Effector memory CD4-positive, alpha-beta T cell (primary cell): ENCODE measurements at regions not wholly inside any gene's neighbourhood (a gene's known extent, or its start where the extent isn't known, plus 50 kb on each side); places are given as distances from the start of the nearest gene placed in this dataset.

Experiments used
- DNase-seq, 3 donors: peaks; one replicate each; pipeline ENCODE4 v3.0.0-alpha.2; 2020
- H3K27ac ChIP-seq: 2 replicates; pipeline ENCODE4 v1.7.0; 2013; ENCODE audit warnings: mild to moderate bottlenecking, low read length, moderate library complexity; ENCODE audit not compliant: insufficient read depth, poor library complexity, severe bottlenecking
- H3K27me3 ChIP-seq: replicated peaks from 2 replicates; pipeline ENCODE4 v1.7.0; 2013; ENCODE audit warnings: mild to moderate bottlenecking, low read length; ENCODE audit not compliant: insufficient read depth, control insufficient read depth, poor library complexity, severe bottlenecking
- H3K36me3 ChIP-seq: 2 replicates; pipeline ENCODE4 v1.7.0; 2013; ENCODE audit warnings: mild to moderate bottlenecking, low read length, moderate library complexity; ENCODE audit not compliant: control insufficient read depth, insufficient read depth
- H3K4me1 ChIP-seq: 2 replicates; pipeline ENCODE4 v1.7.0; 2013; ENCODE audit warnings: low read length, mild to moderate bottlenecking; ENCODE audit not compliant: control insufficient read depth, insufficient read depth, poor library complexity, severe bottlenecking
- H3K4me3 ChIP-seq: 2 replicates; pipeline ENCODE4 v1.7.0; 2013; ENCODE audit warnings: low read length, low read depth, mild to moderate bottlenecking; ENCODE audit not compliant: insufficient read depth, poor library complexity, severe bottlenecking
- H3K9me3 ChIP-seq: 2 replicates; pipeline ENCODE4 v1.7.0; 2013; ENCODE audit warnings: mild to moderate bottlenecking, low read length, moderate library complexity; ENCODE audit not compliant: control insufficient read depth

DNA sequence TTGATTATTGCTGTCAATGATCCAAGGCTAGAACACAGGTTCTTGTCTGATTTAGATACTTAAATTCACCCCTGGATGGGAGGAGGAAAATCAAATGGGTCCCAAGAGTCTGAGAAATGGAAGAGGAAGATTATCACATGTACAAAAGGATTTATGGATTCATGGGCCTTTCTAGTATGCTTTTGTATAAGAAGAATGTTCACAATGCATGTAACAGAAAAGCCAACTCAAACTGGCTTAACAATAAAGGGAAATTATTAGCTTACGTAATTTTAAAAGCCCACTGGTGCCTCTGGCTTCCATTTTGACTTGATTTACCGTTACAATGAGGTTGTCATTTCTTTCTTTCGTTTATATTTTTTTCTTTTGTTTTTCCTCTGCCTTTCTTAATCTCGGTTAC, 782.5 kb upstream of the GRM7 start:
- Histone ChIP-seq H3K4me3 (no peak overlapping the region), H3K36me3 (no peaks in the 10 kb centered on the region), H3K9me3 (no peaks in the 10 kb centered on the region), H3K4me1 (no peaks in the 10 kb centered on the region), H3K27me3 (no peaks in the 10 kb centered on the region), H3K27ac (no peak overlapping the region)
- no peak for DNase-seq

DNA sequence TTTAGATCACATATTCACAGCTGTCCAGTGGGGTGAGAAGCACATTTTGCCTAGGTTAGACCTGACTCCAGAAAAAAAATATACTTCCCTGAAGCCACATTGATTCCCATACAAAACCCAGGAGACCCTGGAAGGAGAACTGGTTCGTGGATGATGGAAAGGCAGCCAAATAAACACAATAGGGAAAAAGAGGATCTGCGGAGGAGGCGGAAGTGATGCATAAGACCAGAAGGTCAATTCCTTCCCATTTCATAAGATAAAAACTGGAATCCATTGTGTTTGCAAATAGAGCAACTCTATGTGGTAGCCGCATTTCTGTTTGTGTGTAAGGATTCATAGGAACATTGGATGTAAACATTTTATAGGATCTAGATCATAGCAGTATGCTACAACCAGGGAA, 781.9 kb upstream of the GRM7 start:
- no peaks in the 10 kb centered on the region for H3K27me3 ChIP-seq
- H3K27ac ChIP-seq, result no peak overlapping the region
- no peak overlapping the region for H3K4me3 ChIP-seq
- H3K9me3 ChIP-seq, result no peaks in the 10 kb centered on the region
- DNase-seq, result no peak
- no peaks in the 10 kb centered on the region for H3K4me1 ChIP-seq
- H3K36me3 ChIP-seq, result no peaks in the 10 kb centered on the region

DNA sequence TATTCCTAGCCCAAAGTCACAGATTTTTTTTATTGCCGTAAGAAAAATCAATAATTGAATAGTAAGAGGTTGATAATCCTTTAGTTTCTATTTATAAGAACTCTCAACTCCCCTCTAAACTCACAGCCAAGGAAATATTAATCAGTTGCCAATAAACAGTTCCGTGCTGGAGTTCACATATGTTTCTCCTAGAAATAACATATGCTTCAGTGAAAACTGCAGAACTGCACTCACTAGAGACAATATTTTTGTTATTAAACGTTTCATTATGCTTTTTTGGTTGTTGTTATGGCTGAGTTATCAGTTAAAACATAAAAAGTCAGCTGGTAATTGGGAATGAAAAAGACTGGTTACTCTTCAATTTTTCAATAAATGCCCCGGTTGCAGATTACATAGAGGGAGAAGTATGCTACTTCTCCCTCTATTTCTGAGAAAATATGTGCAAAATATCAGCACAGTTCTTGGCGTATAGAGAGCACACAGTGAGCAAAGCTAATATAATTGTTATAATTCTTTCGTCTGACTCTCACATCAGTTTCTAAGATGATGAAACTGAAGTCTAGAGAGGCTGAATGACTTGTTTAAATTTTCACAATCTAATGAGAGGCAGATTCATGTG, 781.2 kb upstream of the GRM7 start:
- H3K9me3 ChIP-seq, result no peaks in the 10 kb centered on the region
- H3K36me3 ChIP-seq, result no peaks in the 10 kb centered on the region
- DNase-seq, result no peak
- no peak overlapping the region for H3K4me3 ChIP-seq
- no peaks in the 10 kb centered on the region for H3K4me1 ChIP-seq
- H3K27ac ChIP-seq, result no peak overlapping the region
- H3K27me3 ChIP-seq, result no peaks in the 10 kb centered on the region

DNA sequence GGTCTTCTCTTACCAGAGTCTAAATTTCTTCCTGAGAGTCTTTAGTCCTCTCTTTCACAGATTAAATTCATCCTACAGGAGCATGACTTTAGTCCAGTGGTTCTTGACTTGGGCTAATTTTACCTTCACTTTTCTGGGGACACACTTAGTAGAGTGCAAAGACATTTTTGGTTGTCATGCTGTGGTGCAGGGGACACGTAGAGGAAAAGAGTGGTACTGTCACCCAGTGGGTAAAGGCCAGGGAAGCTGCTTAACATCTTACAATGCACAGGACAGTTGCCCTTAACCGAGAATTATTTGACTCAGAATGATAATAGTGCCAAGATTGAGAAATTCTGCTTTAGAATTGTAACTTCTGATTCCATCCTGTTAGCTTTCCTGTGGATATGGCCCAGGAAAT, 772.5 kb upstream of the GRM7 start:
- H3K27me3 ChIP-seq, result no peaks in the 10 kb centered on the region
- H3K9me3 ChIP-seq, result no peaks in the 10 kb centered on the region
- no peak overlapping the region for H3K4me3 ChIP-seq
- no peak overlapping the region for H3K27ac ChIP-seq
- no peaks in the 10 kb centered on the region for H3K36me3 ChIP-seq
- H3K4me1 ChIP-seq, result no peaks in the 10 kb centered on the region
- DNase-seq, result no peak

DNA sequence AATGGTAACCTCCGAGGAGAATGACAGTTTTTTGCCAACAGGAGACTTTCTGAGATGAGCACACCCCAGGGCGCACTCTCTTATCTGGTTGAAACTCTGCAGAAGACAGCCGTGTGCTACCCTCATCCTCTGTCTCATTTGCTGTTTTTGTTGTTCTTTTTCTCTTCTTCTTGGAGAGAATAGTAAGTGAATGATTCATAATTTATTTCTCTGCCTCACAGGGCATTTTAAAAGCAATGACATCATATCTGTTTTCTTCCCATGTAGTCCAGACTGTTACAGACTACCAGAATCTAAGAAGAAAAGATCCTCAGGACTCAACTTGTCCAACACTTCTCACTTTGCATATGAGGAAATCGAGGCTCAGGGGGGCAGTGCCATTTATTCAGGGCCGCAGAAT, 771.1 kb upstream of the GRM7 start:
- H3K9me3 ChIP-seq, result no peaks in the 10 kb centered on the region
- DNase-seq, result no peak
- no peaks in the 10 kb centered on the region for H3K36me3 ChIP-seq
- no peak overlapping the region for H3K27ac ChIP-seq
- H3K4me3 ChIP-seq, result no peak overlapping the region
- H3K27me3 ChIP-seq, result no peaks in the 10 kb centered on the region
- H3K4me1 ChIP-seq, result no peaks in the 10 kb centered on the region

- no peaks in the 10 kb centered on the region for H3K27me3 ChIP-seq
- DNase-seq, result no peak
- H3K4me3 ChIP-seq, result no peak overlapping the region
- no peaks in the 10 kb centered on the region for H3K9me3 ChIP-seq
- no peaks in the 10 kb centered on the region for H3K36me3 ChIP-seq
- H3K4me1 ChIP-seq, result no peaks in the 10 kb centered on the region
- H3K27ac ChIP-seq, result no peak overlapping the region
Observed at GRCh38 chr3:6091262-6091661, 769.7 kb upstream of the GRM7 start.

GRCh38 chr3:6095006-6095405, 765.9 kb upstream of the GRM7 start:
- H3K27ac ChIP-seq, result no peak overlapping the region
- no peaks in the 10 kb centered on the region for H3K27me3 ChIP-seq
- H3K36me3 ChIP-seq, result no peaks in the 10 kb centered on the region
- no peak overlapping the region for H3K4me3 ChIP-seq
- DNase-seq, result no peak
- H3K4me1 ChIP-seq, result no peaks in the 10 kb centered on the region
- no peaks in the 10 kb centered on the region for H3K9me3 ChIP-seq

- DNase-seq, result no peak
- no peaks in the 10 kb centered on the region for H3K4me1 ChIP-seq
- H3K9me3 ChIP-seq, result no peaks in the 10 kb centered on the region
- no peak overlapping the region for H3K4me3 ChIP-seq
- no peaks in the 10 kb centered on the region for H3K36me3 ChIP-seq
- no peak overlapping the region for H3K27ac ChIP-seq
- H3K27me3 ChIP-seq, result no peaks in the 10 kb centered on the region
Observed at GRCh38 chr3:6097021-6097420, 763.9 kb upstream of the GRM7 start.

DNA sequence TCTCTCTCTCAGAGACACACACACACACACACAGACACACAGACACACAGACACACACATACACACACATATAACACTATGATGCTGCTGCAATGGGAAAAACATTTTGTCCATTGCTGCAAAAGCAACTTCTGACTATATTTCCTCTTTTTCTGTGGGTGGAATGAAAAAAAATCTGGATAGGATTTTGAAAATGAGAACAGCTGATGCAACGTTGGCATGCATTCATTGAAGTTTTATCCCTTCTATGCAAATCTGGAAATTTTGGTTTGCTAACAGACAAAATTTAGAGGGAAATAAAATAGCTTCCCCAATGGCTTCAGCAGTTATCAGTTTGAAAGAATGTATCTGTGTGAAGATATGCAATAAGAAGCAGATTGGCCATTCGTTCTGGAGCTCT, 763.4 kb upstream of the GRM7 start:
- H3K27me3 ChIP-seq, result no peaks in the 10 kb centered on the region
- no peak overlapping the region for H3K4me3 ChIP-seq
- H3K4me1 ChIP-seq, result no peaks in the 10 kb centered on the region
- H3K27ac ChIP-seq, result no peak overlapping the region
- DNase-seq, result no peak
- no peaks in the 10 kb centered on the region for H3K9me3 ChIP-seq
- no peaks in the 10 kb centered on the region for H3K36me3 ChIP-seq

DNA sequence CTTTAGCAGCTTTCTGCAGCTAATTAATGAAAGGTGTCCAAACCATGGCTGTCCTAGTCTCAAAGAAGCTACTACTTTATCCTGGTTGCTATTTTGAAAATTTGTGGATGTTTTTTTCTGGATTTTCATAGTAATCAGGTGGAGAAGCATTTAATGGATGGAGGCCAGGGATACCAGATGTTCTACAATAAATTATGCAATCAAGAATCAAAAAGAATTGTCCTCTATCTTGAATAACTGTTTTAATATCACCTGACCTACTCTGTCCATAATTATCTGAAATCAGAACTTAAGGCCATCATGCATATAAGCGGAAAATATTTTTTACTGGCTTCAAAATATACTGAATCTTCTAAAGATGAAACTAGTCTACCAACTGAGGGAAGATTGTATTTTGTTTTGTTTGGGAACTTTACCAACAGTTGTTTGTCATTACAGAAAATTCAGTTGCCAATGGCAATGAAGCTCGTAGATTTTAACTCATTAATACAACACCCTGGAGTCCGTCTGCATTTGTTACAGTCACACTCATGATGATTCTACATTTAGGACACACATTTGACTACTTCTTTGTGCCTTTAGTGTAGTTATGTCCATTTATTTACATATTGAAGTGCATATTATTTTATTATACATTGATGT, 762.3 kb upstream of the GRM7 start:
- no peaks in the 10 kb centered on the region for H3K36me3 ChIP-seq
- no peaks in the 10 kb centered on the region for H3K4me1 ChIP-seq
- H3K9me3 ChIP-seq, result no peaks in the 10 kb centered on the region
- DNase-seq, result no peak
- no peak overlapping the region for H3K4me3 ChIP-seq
- no peaks in the 10 kb centered on the region for H3K27me3 ChIP-seq
- no peak overlapping the region for H3K27ac ChIP-seq
